GM12878 (cell line): ENCODE measurements at regions not wholly inside any gene's neighbourhood (a gene's known extent, or its start where the extent isn't known, plus 50 kb on each side); places are given as distances from the start of the nearest gene placed in this dataset.

ENCODE experiments used
- BACH1 ChIP-seq: fragments of 450-650 bp; IDR thresholded peaks from 2 replicates; pipeline ENCODE4 v1.6.1; 2017; ENCODE audit warnings: mild to moderate bottlenecking, borderline replicate concordance
- CBX3 ChIP-seq: fragments of 200-600 bp; sonication (generic); IDR thresholded peaks from 2 replicates; pipeline ENCODE4 v1.6.1; 2016; ENCODE audit warnings: low read depth, borderline replicate concordance
- E2F4 ChIP-seq: IDR thresholded peaks from 2 replicates; pipeline ENCODE4 v1.6.1; 2012; ENCODE audit warnings: low read depth, low read length, improper control_type of control experiment
- EGR1 ChIP-seq, 2 experiments: IDR thresholded peaks; 1 replicate in 1 of 2; 2 replicates in 1 of 2; pipeline ENCODE4 v1.6.1; 2011 to 2012; ENCODE audit warnings: low read depth in 2 of 2, low read length in 2 of 2, borderline replicate concordance in 1 of 2, mild to moderate bottlenecking in 1 of 2, moderate library complexity in 1 of 2
- HDGF ChIP-seq: fragments of 450-650 bp; IDR thresholded peaks from 2 replicates; pipeline ENCODE4 v1.6.1; 2016; ENCODE audit warnings: antibody characterized with exemption
- MLLT1 ChIP-seq: fragments of 450-650 bp; IDR thresholded peaks from 2 replicates; pipeline ENCODE4 v1.6.1; 2016; ENCODE audit warnings: mild to moderate bottlenecking
- NFXL1 ChIP-seq: fragments of 450-650 bp; IDR thresholded peaks from 2 replicates; pipeline ENCODE4 v1.6.1; 2017; ENCODE audit warnings: antibody characterized with exemption, mild to moderate bottlenecking, borderline replicate concordance
- PAX8 ChIP-seq: fragments of 450-650 bp; IDR thresholded peaks from 2 replicates; pipeline ENCODE4 v1.6.1; 2017; ENCODE audit warnings: mild to moderate bottlenecking, moderate library complexity
- PKNOX1 ChIP-seq: fragments of 450-650 bp; IDR thresholded peaks from 2 replicates; pipeline ENCODE4 v1.6.1; 2016; ENCODE audit warnings: mild to moderate bottlenecking
- POLR2AphosphoS2 ChIP-seq: IDR thresholded peaks from 2 replicates; pipeline ENCODE4 v1.6.1; 2011; ENCODE audit warnings: low read depth, mild to moderate bottlenecking, low read length, improper control_type of control experiment, moderate library complexity
- SRF ChIP-seq, 2 experiments: IDR thresholded peaks; 2 replicates each; pipeline ENCODE4 v1.6.1; 2011; ENCODE audit warnings: low read depth in 2 of 2, low read length in 2 of 2, mild to moderate bottlenecking in 1 of 2, moderate library complexity in 1 of 2
- USF1 ChIP-seq: IDR thresholded peaks from 2 replicates; pipeline ENCODE4 v1.6.1; 2011; ENCODE audit warnings: borderline replicate concordance, low read depth, mild to moderate bottlenecking, moderate library complexity, mixed read lengths, low read length; ENCODE audit not compliant: insufficient read depth; ENCODE audit errors: extremely low read length
- YBX1 ChIP-seq: fragments of 450-650 bp; IDR thresholded peaks from 2 replicates; pipeline ENCODE4 v1.6.1; 2016; ENCODE audit warnings: antibody characterized with exemption
- ZBED1 ChIP-seq: IDR thresholded peaks from 2 replicates; pipeline ENCODE4 v1.6.1; 2016; ENCODE audit warnings: borderline replicate concordance
- ZBTB40 ChIP-seq: fragments of 450-650 bp; IDR thresholded peaks from 2 replicates; pipeline ENCODE4 v1.6.1; 2016; ENCODE audit warnings: mild to moderate bottlenecking, moderate library complexity, borderline replicate concordance
- ZNF384 ChIP-seq: IDR thresholded peaks from 2 replicates; pipeline ENCODE4 v1.6.1; 2012; ENCODE audit warnings: low read depth, mild to moderate bottlenecking, low read length, improper control_type of control experiment, borderline replicate concordance
- ZNF687 ChIP-seq: fragments of 450-650 bp; IDR thresholded peaks from 2 replicates; pipeline ENCODE4 v1.6.1; 2017; ENCODE audit warnings: mild to moderate bottlenecking, moderate library complexity

- TF ChIP-seq BACH1: no peak; the same call in 1 of the 2 replicates
- TF ChIP-seq PKNOX1: no peak
- no peak for TF ChIP-seq E2F4
- TF ChIP-seq SRF (IDR thresholded peaks at IDR 0.05; ENCODE audit: low read depth in 2 of 2, low read length in 2 of 2): no peak
- TF ChIP-seq YBX1: no peak
- TF ChIP-seq EGR1 (IDR thresholded peaks at IDR 0.05; ENCODE audit: borderline replicate concordance in 1 of 2, low read depth in 2 of 2, low read length in 2 of 2): no peak
- no peak for TF ChIP-seq POLR2AphosphoS2
- TF ChIP-seq USF1: no peak
- TF ChIP-seq NFXL1: no peak
- no peak for TF ChIP-seq ZNF687
- TF ChIP-seq ZBTB40: no peak
- no peak for TF ChIP-seq HDGF
- TF ChIP-seq CBX3: no peak
- TF ChIP-seq PAX8: no peak
- no peak for TF ChIP-seq ZBED1
- no peak for TF ChIP-seq ZNF384
- TF ChIP-seq MLLT1: no peak
Observed at GRCh38 chr3:124577494-124578167, 152.6 kb upstream of the UMPS start (continued).
